HG03439 (cell line): ENCODE measurements at regions not wholly inside any gene's neighbourhood (a gene's known extent, or its start where the extent isn't known, plus 50 kb on each side); places are given as distances from the start of the nearest gene placed in this dataset.
A peak's percentile ranks its signal among the peaks of the same experiment; 100 is the strongest.

Source experiments
- ATAC-seq: cut with Tn5 transposase; IDR thresholded peaks from one replicate; pipeline ENCODE4 v1.9.1; 2021; ENCODE audit warnings: mild to moderate bottlenecking, moderate library complexity; ENCODE audit not compliant: unreplicated experiment

GRCh38 chr2:133837441-133838094, 269.3 kb upstream of the NCKAP5 start:
- ATAC-seq, result no peak

DNA sequence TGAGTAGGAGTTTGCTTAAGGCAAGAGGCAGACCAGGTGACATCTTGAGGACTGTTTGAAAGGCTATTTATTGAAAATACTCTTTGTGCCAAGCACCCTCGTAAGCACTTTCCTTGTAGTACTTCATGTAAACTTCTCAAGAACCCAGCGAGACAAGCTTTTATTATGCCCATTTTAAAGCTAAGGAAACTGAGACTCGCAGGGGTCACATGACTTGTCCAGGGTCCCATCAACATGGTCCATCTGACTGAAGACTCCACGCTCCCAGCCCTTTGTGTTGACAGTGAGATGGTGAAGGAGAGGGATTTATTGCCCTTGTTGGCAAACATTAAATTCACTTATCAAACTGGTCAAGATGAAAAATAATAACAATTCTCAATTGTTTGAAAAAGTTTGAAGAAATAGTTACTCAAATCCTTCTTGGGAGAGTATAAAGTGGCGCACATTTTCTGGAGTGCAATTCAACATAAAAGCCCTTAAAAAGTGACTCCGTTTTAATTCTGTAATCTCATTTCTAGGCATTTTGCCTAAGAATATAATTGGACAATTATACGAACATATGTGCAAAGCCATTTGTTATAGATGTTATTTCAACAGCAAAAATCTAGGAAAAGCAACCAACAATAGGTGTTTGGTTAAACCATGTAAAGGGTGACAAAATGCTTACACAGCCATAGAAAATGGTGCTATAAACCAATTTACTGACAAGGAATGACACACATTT, 270.5 kb upstream of the NCKAP5 start:
- no peak for ATAC-seq

GRCh38 chr2:133839677-133840076, 271.4 kb upstream of the NCKAP5 start:
- ATAC-seq, result no peak

- ATAC-seq, result no peak
These were observed 272.5 kb upstream of the NCKAP5 start for GRCh38 chr2:133840761-133841160.

- ATAC-seq, result no peak
These were observed 273.6 kb upstream of the NCKAP5 start for GRCh38 chr2:133841900-133842299.

GRCh38 chr2:133842446-133842845, 274.2 kb upstream of the NCKAP5 start:
- ATAC-seq, result no peak

DNA sequence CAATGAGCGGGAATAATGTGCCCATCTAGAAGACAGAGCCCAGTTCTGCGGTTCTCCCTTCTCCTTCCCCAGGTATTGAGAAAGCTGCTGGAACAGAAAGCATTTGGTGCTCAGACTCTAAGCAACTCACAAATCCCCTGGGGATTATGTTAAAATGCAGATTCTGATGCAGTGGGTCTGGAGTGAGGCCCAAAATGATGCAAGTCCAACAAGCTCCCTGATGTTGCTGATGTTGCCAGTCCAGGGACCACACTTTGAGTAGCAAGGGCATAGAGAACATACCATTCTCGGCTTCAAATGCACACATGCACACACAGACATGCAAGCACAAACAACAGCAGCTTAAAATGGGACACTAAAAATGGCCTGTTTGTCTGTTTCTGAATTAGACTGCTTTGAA, 274.8 kb upstream of the NCKAP5 start:
- no peak for ATAC-seq

GRCh38 chr2:133843551-133843950, 275.3 kb upstream of the NCKAP5 start:
- ATAC-seq, result no peak

DNA sequence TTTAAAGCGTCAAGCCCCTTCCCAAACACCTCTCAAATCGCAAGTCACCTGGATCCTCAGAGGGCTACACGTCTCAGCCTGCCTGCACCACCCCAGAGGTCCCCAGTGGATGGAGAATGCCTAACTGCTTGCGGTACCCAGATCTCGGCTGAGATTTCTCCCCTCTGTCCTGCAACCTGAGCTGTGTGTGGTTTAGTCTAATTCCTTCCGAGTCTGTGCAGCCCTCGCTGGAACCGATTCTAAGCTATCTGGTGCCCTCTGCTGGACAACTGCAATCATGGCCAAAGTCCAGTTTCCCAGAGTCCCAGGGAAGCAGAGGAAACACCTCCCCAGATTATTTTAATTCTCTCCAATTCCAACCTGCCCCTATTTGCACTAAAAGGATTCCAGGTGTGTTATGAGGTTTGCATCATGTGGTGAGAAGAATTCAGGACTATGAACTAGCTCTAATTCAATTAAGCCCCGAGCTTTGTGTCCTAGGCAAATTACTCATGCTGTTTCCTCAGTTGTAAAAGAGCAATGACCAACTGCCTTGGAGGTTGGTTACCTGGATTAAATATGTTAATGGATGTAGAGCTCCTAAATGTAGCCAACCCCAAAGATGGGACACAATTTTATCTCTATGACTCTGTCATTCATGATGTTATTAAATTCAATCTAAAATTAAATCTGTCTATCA, 276.1 kb upstream of the NCKAP5 start:
- peak; percentile 91 for ATAC-seq

GRCh38 chr2:133846476-133846875, 278.2 kb upstream of the NCKAP5 start:
- no peak for ATAC-seq

- no peak for ATAC-seq
These were observed 279.3 kb upstream of the NCKAP5 start for GRCh38 chr2:133847591-133847990.

- no peak for ATAC-seq
These were observed 279.9 kb upstream of the NCKAP5 start for GRCh38 chr2:133848111-133848649.

DNA sequence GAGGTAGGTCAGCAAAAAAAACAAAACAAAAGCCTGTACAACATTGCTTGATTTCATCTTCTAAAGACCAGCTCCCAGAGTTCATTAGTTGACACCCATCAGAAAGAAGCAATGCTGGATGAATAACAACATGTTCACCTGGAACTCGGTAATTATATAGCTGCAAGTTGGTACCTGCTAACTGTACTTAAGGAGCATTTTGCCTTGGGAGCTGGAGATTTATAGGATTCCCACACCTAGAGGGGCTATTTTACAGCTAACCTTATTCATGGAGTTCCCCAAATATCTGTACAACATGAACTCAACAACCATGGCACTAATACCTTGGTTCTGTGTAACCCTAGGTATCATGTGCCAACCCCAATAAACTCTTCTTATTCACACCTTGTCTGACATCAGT, 281.1 kb upstream of the NCKAP5 start:
- ATAC-seq, result no peak

GRCh38 chr2:133854603-133855200, 286.4 kb upstream of the NCKAP5 start:
- ATAC-seq, result no peak

- ATAC-seq, result no peak
These were observed 287.3 kb upstream of the NCKAP5 start for GRCh38 chr2:133855526-133855925.

- ATAC-seq, result no peak
These were observed 288.4 kb upstream of the NCKAP5 start for GRCh38 chr2:133856678-133857077.

DNA sequence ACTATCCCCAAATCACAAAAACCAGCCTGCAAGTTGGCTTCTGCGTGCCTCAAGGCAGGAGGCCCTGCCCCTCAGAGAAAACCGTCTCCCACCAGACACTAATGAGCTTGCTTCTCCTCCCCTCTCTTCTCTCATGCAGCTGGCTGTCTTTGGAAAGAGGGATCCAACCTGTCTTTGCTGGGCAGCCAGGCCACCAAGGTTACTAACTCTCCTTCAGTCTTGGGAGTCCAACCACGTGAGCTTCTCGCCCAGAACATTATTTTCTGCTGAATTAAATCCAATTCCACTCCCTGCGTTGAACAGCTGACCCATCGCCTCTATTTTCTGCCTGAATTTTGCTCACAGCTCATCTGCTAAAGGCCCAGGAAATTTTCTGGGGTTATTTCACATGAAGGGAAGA, 291.3 kb upstream of the NCKAP5 start:
- ATAC-seq, result no peak

- ATAC-seq, result no peak
These were observed 294.2 kb upstream of the NCKAP5 start for GRCh38 chr2:133862400-133862977.

GRCh38 chr2:133863106-133863800, 295.0 kb upstream of the NCKAP5 start:
- ATAC-seq, result no peak

DNA sequence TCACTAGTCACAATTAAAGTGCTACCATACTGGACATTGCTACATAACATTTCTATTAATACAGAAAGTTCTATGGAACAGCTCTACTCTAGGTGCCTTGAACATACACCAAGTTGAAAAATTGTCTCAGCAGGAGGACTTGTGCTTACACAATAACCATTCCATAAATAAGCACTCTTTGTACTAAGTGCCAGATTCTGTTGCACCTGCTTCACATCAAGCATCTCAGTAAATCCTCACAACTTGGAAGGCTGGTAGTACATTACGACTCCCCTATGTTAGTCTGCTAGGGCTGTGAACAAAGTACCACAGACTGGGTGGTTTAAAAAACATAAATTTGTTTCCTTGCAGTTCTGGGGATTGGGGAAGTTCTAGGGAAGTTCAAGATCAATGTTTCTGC, 296.9 kb upstream of the NCKAP5 start:
- ATAC-seq, result no peak
